HEK293T (cell line): ENCODE measurements at regions not wholly inside any gene's neighbourhood (a gene's known extent, or its start where the extent isn't known, plus 50 kb on each side); places are given as distances from the start of the nearest gene placed in this dataset.

Experiments
- BHLHE40 ChIP-seq: fragments of 450-650 bp; IDR thresholded peaks from 2 replicates; pipeline ENCODE4 v1.6.1; 2016; ENCODE audit warnings: mild to moderate bottlenecking, moderate library complexity, borderline replicate concordance
- CTBP1 ChIP-seq: fragments of 450-650 bp; IDR thresholded peaks from 2 replicates; pipeline ENCODE4 v1.6.1; 2016; ENCODE audit warnings: borderline replicate concordance
- ELF4 ChIP-seq: fragments of 450-650 bp; IDR thresholded peaks from 2 replicates; pipeline ENCODE4 v1.6.1; 2017; ENCODE audit warnings: antibody characterized with exemption
- FOXA1 ChIP-seq: fragments of 450-650 bp; IDR thresholded peaks from 2 replicates; pipeline ENCODE4 v1.6.1; 2016; ENCODE audit warnings: mild to moderate bottlenecking
- FOXK2 ChIP-seq: fragments of 450-650 bp; IDR thresholded peaks from 2 replicates; pipeline ENCODE4 v1.6.1; 2016; ENCODE audit warnings: mild to moderate bottlenecking
- FOXM1 ChIP-seq: fragments of 450-650 bp; IDR thresholded peaks from 2 replicates; pipeline ENCODE4 v1.6.1; 2017; ENCODE audit warnings: mild to moderate bottlenecking, borderline replicate concordance
- L3MBTL2 ChIP-seq: fragments of 450-650 bp; conservative IDR thresholded peaks from 2 replicates; pipeline ENCODE4 v1.6.1; 2016; ENCODE audit warnings: mild to moderate bottlenecking
- SP1 ChIP-seq: fragments of 450-650 bp; IDR thresholded peaks from 2 replicates; pipeline ENCODE4 v1.6.1; 2017
- TARDBP ChIP-seq: fragments of 450-650 bp; IDR thresholded peaks from 2 replicates; pipeline ENCODE4 v1.6.1; 2016

DNA sequence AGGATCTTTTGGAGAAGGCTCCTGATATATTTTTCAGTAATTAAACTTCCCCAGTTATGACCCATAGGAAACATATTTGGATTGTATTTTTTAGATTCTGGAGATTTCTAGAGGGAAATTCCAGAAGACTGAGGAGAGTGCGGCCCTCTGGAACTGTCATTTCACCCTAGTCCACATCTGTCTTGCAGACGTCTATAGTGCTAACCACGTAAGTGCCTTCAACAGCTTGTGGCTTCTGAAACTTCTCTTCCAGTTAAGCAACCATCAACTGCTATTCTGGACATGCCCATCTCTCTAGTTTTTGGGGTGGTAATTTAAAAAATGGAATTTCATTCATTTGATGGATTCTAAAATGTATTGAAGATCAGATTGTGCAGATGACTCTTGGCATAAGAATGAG is 1098.8 kb downstream of the TMEM121 start:
- TF ChIP-seq CTBP1: no peak
- no peak for TF ChIP-seq BHLHE40
- TF ChIP-seq FOXK2: no peak
- TF ChIP-seq ELF4: no peak
- TF ChIP-seq L3MBTL2: no peak
- no peak for TF ChIP-seq FOXM1
- TF ChIP-seq SP1: no peak
- no peak for TF ChIP-seq FOXA1
- no peak for TF ChIP-seq TARDBP
